Hematopoietic multipotent progenitor cell treated with erythropoietin and hydrocortisone succinate and interleukin-3 and kit ligand, for 8 days (in vitro differentiated cells): ENCODE measurements at regions not wholly inside any gene's neighbourhood (a gene's known extent, or its start where the extent isn't known, plus 50 kb on each side); places are given as distances from the start of the nearest gene placed in this dataset.
"Not testable (repeated sequence)": the region's sequence is repeated elsewhere in the genome, so short reads cannot be mapped to it uniquely, and the experiment has no call there.

ENCODE experiments used
- DNase-seq: peaks from one replicate; pipeline ENCODE4 v3.0.0-alpha.2; 2015

GRCh38 chr2:49861821-49862220 lies 707.5 kb upstream of the FSHR start:
- no peak for DNase-seq

- no peak for DNase-seq
Measured at GRCh38 chr2:49860834-49861233, 706.5 kb upstream of the FSHR start.

GRCh38 chr2:49860170-49860569 lies 705.9 kb upstream of the FSHR start:
- no peak for DNase-seq

- no peak for DNase-seq
Measured at GRCh38 chr2:49858657-49859056, 704.3 kb upstream of the FSHR start.

- no peak for DNase-seq
Measured at GRCh38 chr2:49858113-49858490, 703.8 kb upstream of the FSHR start.

- DNase-seq: no peak
Measured at GRCh38 chr2:49857371-49858112, 703.2 kb upstream of the FSHR start.

- no peak for DNase-seq
Measured at GRCh38 chr2:49845671-49846070, 691.4 kb upstream of the FSHR start.

- no peak for DNase-seq
Measured at GRCh38 chr2:49845021-49845420, 690.7 kb upstream of the FSHR start.

GRCh38 chr2:49844113-49844512 lies 689.8 kb upstream of the FSHR start:
- not testable (repeated sequence) for DNase-seq

GRCh38 chr2:49843314-49843713 lies 689.0 kb upstream of the FSHR start:
- DNase-seq: no peak

GRCh38 chr2:49840428-49840975 lies 686.2 kb upstream of the FSHR start:
- no peak for DNase-seq

- DNase-seq: no peak
Measured at GRCh38 chr2:49839818-49840217, 685.5 kb upstream of the FSHR start.

GRCh38 chr2:49837561-49838293 lies 683.4 kb upstream of the FSHR start:
- no peak for DNase-seq

GRCh38 chr2:49836017-49836416 lies 681.7 kb upstream of the FSHR start:
- DNase-seq: no peak

- DNase-seq: no peak
Measured at GRCh38 chr2:49834433-49834832, 680.1 kb upstream of the FSHR start.

- no peak for DNase-seq
Measured at GRCh38 chr2:49832555-49832954, 678.2 kb upstream of the FSHR start.

- DNase-seq: no peak
Measured at GRCh38 chr2:49831698-49832367, 677.5 kb upstream of the FSHR start.

- DNase-seq: no peak
Measured at GRCh38 chr2:49830846-49831245, 676.5 kb upstream of the FSHR start.

GRCh38 chr2:49827366-49827765 lies 673.1 kb upstream of the FSHR start:
- DNase-seq: no peak

- no peak for DNase-seq
Measured at GRCh38 chr2:49813208-49813607, 658.9 kb upstream of the FSHR start.

GRCh38 chr2:49812730-49813129 lies 658.4 kb upstream of the FSHR start:
- DNase-seq: no peak

GRCh38 chr2:49811502-49811901 lies 657.2 kb upstream of the FSHR start:
- no peak for DNase-seq

GRCh38 chr2:49807689-49808088 lies 653.4 kb upstream of the FSHR start:
- no peak for DNase-seq

- no peak for DNase-seq
Measured at GRCh38 chr2:49804111-49804510, 649.8 kb upstream of the FSHR start.
